HG03159 (cell line): ENCODE measurements at regions not wholly inside any gene's neighbourhood (a gene's known extent, or its start where the extent isn't known, plus 50 kb on each side); places are given as distances from the start of the nearest gene placed in this dataset.

Experiments
- ATAC-seq: cut with Tn5 transposase; IDR thresholded peaks from one replicate; pipeline ENCODE4 v1.9.1; 2021; ENCODE audit warnings: mild to moderate bottlenecking, moderate library complexity; ENCODE audit not compliant: unreplicated experiment

- no peak for ATAC-seq
Measured at GRCh38 chr1:163794551-163794950, 472.8 kb downstream of the NUF2 start.

DNA sequence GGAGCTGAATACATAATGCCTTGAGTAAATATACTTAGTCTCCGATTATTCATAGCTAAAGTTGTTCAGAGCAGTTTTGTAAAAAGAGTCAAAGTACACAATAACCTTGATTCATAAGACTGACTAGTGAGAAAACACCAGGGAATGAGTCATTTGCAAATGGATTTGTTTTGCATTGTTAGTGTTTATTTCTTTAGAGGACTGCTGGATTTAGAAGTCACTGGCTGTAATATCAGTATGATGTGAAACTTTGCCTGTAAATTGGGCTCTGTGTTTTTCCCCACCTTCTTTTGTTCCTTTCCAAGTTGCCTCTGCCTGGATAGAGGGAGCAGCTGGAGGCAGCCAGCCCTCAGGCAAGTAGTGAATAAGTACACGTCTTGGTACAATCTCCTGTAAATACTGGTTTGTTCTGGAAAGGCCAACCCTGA, 474.7 kb downstream of the NUF2 start:
- no peak for ATAC-seq

DNA sequence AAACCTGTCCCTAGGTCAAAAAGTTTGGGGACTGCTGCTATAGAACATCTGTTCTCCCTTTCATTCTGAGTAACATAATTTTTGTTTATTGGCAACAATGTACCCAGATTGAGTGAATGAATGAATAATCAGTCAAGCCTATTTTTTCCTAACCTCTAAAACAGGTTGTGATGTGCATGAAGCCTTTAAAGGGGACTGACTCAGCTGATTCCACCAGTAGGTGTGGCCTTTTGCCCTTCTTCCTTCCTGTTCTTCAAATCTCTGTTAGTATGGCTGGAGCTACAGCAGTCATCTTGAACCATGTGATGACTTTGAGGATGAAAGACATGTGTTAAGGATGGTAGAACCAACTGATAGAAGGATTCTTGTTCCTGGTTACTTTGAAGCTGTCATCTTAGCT, 476.1 kb downstream of the NUF2 start:
- ATAC-seq, result no peak

GRCh38 chr1:163799190-163799805, 477.5 kb downstream of the NUF2 start:
- ATAC-seq, result no peak

DNA sequence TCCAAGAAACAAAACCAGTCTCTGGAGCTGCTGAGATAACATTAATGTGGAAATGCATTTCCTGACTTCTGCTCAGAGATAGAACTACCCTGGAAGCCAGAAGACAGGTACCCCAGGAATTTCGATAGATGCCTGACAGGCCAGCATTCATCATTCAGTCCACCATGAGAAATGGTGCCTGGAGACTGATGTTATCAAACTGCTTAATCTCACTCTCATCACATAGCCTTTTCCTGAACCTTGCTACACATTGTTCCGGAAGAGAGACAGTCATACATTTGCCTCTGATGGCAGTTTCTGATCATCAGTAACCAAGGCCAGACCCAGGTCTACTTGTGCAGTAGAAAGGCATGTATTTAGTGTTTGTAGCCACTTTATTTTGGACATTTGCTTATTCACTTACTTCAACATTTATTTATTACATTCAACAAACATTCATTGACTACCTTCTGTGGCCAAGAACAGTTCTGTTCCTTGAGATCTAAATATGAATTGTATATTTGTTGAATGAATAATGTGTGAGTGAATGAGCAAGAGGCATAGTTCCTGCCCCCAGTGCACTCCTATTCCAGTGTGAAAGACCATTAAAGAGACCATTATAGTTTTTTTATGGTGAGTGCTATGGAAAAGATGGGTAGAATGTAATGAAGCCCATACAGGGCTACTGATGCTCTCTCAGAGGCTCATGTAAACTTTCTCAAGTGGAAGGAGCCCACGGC, 485.7 kb downstream of the NUF2 start:
- no peak for ATAC-seq

DNA sequence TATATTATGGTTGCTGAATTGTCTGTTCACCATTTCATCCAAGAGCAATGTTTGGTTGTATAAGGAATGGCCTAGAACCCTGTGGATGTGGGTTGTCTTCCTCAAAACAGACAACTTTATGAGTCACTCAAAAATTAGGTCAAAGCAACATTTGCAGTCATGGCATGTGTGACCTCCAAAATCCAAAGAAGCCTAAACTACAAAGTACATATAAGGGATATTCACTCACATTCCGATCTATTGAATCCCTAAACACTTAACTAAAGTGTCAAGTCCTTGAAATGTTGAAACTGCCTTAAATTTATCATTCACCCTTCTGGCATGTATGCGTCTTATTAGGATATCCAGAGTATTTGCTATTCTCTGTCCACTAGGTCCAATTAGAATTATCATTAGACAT, 491.5 kb downstream of the NUF2 start:
- no peak for ATAC-seq

DNA sequence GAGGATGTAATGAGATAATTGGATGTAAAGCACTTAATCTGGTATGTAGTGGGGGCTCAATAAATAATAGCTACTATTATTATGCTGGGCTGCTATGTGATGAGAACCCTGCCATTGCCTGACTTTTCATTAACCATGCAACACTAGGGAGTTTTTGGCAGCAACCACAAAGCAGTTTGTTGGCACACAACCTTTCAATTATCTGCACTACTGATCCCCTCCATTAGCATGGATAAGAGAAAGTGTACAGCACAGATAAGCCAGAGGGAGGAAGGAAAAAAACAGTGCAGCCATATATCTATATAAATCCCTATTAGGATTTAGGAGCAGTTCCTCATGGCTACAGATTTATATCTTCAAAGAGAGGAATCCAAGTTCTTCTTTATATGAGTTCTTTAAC, 498.5 kb downstream of the NUF2 start:
- no peak for ATAC-seq

DNA sequence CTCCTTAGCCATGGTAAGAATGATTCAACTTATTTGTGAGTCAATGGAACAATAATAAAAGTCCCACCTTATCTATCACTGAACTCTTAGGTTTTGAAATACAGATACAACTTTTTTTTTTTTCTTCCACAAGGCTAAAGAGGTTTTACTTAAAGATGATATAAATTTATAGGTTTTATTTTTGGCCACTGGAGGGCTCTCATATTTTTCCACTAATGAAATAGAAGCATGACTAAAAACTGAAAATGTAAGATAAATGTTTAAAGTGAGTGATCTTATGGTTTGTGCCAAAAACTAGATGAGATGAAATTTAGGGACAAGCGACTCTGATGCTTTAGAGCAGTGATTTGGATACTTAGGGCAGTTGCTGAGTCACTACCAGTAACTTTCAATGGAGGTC, 499.0 kb downstream of the NUF2 start:
- ATAC-seq, result no peak

DNA sequence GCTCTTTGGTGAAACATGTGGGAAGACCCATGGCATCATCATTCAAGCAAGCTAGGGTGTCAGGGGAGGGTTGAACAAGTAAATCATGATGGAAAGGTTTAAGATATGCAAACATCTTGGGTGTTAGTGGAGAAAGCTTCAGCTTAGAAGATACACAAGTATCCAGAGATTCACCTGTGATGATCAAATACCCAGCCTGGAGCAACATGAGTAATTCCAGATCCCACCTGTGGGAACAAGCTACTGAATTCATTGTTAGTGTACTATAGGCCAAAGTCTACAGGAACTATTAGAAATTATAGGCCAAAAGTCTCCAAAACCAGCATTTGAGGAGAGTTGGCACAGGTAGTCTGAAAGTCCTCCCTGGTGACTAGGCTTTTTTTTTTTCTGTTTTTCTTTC, 499.9 kb downstream of the NUF2 start:
- no peak for ATAC-seq

GRCh38 chr1:163823017-163823416, 501.3 kb downstream of the NUF2 start:
- ATAC-seq, result no peak

DNA sequence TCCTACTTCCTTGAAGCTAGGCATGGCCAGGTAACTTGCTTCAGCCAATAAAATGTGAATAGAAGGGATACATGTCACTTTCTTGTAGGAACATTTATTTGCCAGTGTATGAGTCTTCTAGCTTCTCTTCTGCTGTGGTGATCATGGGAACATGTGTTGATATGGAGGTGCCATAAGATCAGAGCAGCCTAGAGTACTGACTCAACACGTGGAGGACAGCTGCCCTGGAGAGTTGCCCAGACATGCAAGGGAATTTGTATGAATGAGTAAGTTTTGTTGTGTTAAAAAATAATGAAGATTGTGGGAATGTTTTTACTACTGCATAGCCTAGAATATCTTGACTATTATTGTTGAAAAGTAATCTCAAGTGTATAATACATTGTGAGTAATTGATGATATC, 502.3 kb downstream of the NUF2 start:
- ATAC-seq, result no peak

DNA sequence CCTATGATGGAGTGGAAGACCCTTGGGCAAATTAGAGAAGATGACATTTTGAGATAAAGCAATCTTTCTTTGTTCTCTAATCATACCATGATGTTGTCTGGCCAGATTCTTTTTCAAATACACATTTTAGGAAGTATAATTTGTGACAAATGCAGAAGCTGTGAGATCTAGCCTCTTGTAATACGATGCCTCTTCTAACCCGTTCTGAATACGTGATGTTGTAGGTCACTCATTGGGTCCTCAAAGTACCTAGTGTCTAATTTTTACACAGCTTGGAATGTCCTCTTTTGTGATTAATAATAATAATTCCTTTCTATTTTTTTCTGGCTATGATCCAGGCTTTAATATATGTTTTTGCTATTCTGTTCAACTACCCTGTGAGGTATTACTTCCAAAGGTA, 502.7 kb downstream of the NUF2 start:
- no peak for ATAC-seq

DNA sequence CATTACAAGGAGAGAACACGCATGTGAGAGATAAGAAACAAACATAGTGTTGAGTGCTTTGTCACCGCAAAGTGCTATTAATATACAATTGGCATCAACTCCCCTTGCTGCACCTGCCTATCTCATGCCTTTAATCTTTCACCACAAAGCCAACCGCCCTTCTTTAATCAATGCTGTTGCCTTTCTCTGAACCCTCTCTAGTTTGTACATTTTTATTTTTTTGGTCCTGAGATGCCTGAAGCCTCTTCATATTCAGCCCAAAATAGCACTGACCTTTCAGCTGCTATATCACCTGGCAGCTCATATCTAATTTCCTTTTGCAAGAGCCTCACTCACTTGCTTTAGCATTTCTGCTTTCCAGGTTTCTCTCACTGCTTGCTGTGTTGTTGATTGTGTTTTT, 504.7 kb downstream of the NUF2 start:
- no peak for ATAC-seq

DNA sequence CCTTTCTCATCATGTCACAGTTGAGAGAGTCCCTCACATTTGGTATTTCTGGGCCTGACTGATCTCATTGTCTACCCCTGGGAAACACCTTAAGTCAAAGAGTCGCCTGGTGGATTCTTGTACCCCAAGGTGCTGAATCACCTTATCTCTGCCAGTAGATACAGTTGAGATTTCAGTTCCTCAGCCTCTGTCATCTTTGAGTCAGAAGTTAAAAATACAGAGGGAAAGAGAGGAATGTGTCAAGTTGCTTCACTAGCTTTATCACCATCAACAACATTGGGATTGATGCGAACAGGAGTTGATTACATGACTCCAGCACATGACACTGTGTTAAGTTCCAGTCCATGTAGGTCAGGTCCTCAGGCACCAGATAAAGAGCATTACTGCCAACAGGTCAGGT, 513.0 kb downstream of the NUF2 start:
- ATAC-seq, result no peak

GRCh38 chr1:163836481-163836880, 514.7 kb downstream of the NUF2 start:
- ATAC-seq, result no peak

DNA sequence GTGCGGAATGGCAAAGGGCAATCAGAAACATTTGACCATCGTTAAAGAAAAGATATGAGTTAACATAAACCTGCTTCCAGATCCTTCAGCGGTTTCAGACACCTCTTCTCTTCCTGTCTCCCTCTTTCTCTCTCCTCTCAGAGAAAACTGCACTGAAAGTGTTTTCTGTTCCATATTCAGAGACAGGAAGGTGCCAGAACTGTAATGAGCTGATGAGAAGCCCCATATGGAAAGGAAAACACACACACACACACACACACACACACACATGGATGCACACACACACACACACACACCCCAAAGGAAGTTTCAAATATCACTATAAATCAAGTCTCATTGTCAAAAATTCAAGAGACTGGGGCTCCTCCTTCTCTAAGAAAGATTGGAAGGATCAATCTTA, 515.5 kb downstream of the NUF2 start:
- no peak for ATAC-seq

GRCh38 chr1:163842571-163842970, 520.8 kb downstream of the NUF2 start:
- no peak for ATAC-seq

GRCh38 chr1:163844459-163844858, 522.7 kb downstream of the NUF2 start:
- no peak for ATAC-seq

DNA sequence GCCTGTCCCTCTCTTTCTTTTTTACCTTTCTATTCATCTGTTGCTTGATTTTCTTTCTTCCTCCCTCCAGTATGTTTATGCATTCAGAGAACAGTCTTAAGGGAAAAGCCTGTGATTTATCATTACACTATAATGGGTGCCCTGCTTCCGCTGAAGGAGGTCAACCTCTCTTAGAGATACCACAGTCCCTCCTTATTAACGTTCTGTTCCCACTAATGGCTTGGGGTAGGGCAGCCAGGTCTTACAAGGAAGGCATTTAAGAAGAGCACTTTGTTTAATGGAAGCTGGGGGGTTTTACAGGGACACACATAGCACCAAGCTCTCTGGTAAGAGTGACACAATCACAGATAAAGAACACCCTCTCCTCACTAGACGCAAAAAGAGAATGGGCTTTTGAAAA, 523.5 kb downstream of the NUF2 start:
- ATAC-seq, result no peak

DNA sequence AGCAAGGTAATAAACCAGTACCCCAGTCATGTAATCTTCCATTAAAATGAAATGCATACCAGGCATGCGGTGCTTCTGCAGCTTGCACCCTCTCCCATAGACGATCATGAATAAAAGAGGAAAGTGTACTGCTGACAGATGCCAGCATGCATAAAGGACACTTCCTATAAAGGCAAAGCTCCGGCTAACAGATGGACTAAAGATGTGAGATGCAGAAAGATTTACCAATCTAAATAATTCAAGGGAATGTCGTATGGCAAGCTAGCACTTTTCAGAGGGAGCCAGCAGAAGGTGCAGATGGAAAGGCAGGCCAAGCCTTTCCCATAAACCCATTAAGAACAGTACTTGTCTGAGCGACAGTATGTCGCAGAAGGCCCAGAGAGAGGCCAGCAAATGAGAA, 542.0 kb downstream of the NUF2 start:
- no peak for ATAC-seq

GRCh38 chr1:163864207-163864606, 542.5 kb downstream of the NUF2 start:
- no peak for ATAC-seq

GRCh38 chr1:163866564-163866963, 544.8 kb downstream of the NUF2 start:
- ATAC-seq, result no peak

DNA sequence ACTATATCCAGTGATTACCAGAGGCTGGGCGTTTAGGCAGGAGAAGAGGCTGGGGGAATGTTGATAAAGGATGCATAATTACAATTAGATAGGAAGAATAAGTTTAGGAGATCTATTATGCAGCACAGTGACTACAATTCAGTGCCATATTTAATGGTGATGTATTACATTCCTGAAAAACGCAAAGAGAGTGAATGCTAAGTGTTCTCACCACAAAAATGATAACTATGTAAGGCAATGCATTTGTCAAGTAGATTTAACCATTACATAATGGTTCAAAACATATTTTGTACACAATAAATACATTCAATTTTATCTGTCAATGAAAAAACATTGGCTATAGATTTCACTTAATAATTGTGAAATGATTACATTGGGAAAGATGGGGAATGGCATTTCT, 548.9 kb downstream of the NUF2 start:
- ATAC-seq, result no peak
